ENCODE measurements at regions not wholly inside any gene's neighbourhood (a gene's known extent, or its start where the extent isn't known, plus 50 kb on each side); places are given as distances from the start of the nearest gene placed in this dataset.

DNA sequence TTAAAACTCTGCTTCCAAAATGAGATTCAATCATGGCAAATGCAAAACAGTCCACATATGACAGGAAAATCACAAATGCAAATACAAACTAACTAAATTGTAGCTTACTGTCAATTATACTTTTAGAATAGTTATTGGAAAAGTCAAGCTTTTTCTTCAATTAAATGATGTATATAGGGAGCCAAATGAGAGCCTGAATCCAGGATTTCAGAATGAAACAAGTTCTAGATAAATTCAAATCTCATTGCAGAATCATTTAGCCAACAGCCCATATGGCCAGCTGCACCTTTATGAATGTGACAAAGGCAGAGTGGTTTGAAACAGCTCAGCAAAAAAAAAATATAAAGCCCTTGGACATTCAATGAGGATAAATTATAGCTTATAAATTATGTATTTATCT, 82.2 kb upstream of the SCIN start:
- Histone ChIP-seq H2AFZ (ENCODE audit: low read depth, low read length) (no peak overlapping the region), H3K36me3 (ENCODE audit: control insufficient read depth in 2 of 2, extremely low read depth in 1 of 2, insufficient read depth in 2 of 2, low read length in 2 of 2) (no peaks in the 10 kb centered on the region), H3K4me1 (ENCODE audit: control insufficient read depth, extremely low read depth, insufficient read depth, low read length) (no peaks in the 10 kb centered on the region), H3K79me2 (ENCODE audit: control insufficient read depth, insufficient read depth, low read length) (no peaks in the 10 kb centered on the region), H3K4me2 (ENCODE audit: insufficient read depth, low read length) (no peak overlapping the region), H3K9me1 (replicated peaks; ENCODE audit: control insufficient read depth, extremely low read depth, insufficient read depth, low read length) (no peaks in the 10 kb centered on the region), H3K27ac (ENCODE audit: insufficient read depth, low read depth, low read length) (no peak overlapping the region), H3K27me3 (ENCODE audit: control insufficient read depth in 2 of 2, insufficient read depth in 2 of 2, low read length in 2 of 2) (no peaks in the 10 kb centered on the region), H3K9ac (replicated peaks; ENCODE audit: extremely low read depth, insufficient read depth, low read length) (no peak overlapping the region), H3K9me3 (replicated peaks; ENCODE audit: control insufficient read depth, insufficient read depth, low read length) (no peaks in the 10 kb centered on the region), H3K4me3 (replicated peaks in 1 of 3; ENCODE audit: insufficient read depth in 1 of 3, low read depth in 1 of 3, low read length in 3 of 3) (no peak overlapping the region), H4K20me1 (replicated peaks; ENCODE audit: control insufficient read depth, extremely low read depth, insufficient read depth, low read length) (no peaks in the 10 kb centered on the region)
- intact Hi-C loops (cut with micrococcal nuclease) (no loop called here), dilution Hi-C loops (cut with MboI; ENCODE audit: extremely low pct_ligation_motif_present, low sequenced_read_pairs) (no loop called here)
- CTCF ChIA-PET: interaction anchor here (0.7 to 3.8 kb wide), 15 partner anchors 9 to 655 kb away, joined by 3 to 89 read pairs (median 4); no protein-coding TSS in a partner anchor
- DNase-seq (ENCODE audit: low read depth, low spot score) (no peak), FAIRE-seq (no peak)
- POLR2A ChIA-PET: no interaction called here
- BruUV-seq (replicated peaks): no TSS peak
- TF ChIP-seq FOS (IDR thresholded peaks at IDR 0.05; ENCODE audit: borderline replicate concordance, insufficient read depth, low read length): no peak
- TF ChIP-seq CTCF (IDR thresholded peaks at IDR 0.05; ENCODE audit: extremely low read depth in 1 of 2, insufficient read depth in 1 of 2, low read depth in 1 of 2, low read length in 2 of 2): no peak
- TF ChIP-seq MAX (IDR thresholded peaks at IDR 0.05; ENCODE audit: insufficient read depth, insufficient read length): no peak
- no peak for TF ChIP-seq MYC (IDR thresholded peaks at IDR 0.05; ENCODE audit: low read depth, low read length)
- no peak for TF ChIP-seq JUN (IDR thresholded peaks at IDR 0.05; ENCODE audit: borderline replicate concordance, insufficient read depth, insufficient read length, low read depth)
- TF ChIP-seq POLR2AphosphoS5 (IDR thresholded peaks at IDR 0.05; ENCODE audit: insufficient read depth, low read depth, low read length): no peak
- TF ChIP-seq EZH2 (IDR thresholded peaks at IDR 0.05; ENCODE audit: borderline replicate concordance, low read depth, low read length, severe bottlenecking): no peak
- no peak for TF ChIP-seq GATA2 (IDR thresholded peaks at IDR 0.05; ENCODE audit: insufficient read depth, insufficient read length, low read depth, low read length)
- no peak for TF ChIP-seq POLR2A (IDR thresholded peaks at IDR 0.05; ENCODE audit: low read depth, low read length)
